ENCODE measurements at regions not wholly inside any gene's neighbourhood (a gene's known extent, or its start where the extent isn't known, plus 50 kb on each side); places are given as distances from the start of the nearest gene placed in this dataset.

- intact Hi-C loops (cut with DNase I), result no loop called here
- ATAC-seq, result peak; percentile 24
- DNase-seq (ENCODE audit: low spot score), result no peak
Observed at GRCh38 chr12:91805031-91805430, 340.6 kb downstream of the BTG1 start.

- DNase-seq (ENCODE audit: low spot score) (no peak), ATAC-seq (no peak)
- intact Hi-C loops (cut with DNase I), result no loop called here
Observed at GRCh38 chr12:91804533-91804932, 341.1 kb downstream of the BTG1 start.

- no peak for ATAC-seq
- intact Hi-C loops (cut with DNase I), result no loop called here
- DNase-seq (ENCODE audit: low spot score), result no peak
Observed at GRCh38 chr12:91801048-91801447, 344.6 kb downstream of the BTG1 start.

GRCh38 chr12:91793676-91794075 lies 352.0 kb downstream of the BTG1 start:
- intact Hi-C loops (cut with DNase I), result no loop called here
- ATAC-seq, result no peak
- no peak for DNase-seq (ENCODE audit: low spot score)

GRCh38 chr12:91792597-91792996 lies 353.0 kb downstream of the BTG1 start:
- DNase-seq (ENCODE audit: low spot score), result no peak
- ATAC-seq, result no peak
- intact Hi-C loops (cut with DNase I), result no loop called here

GRCh38 chr12:91786499-91787272 lies 359.0 kb downstream of the BTG1 start:
- no peak for DNase-seq (ENCODE audit: low spot score)
- no peak for ATAC-seq
- intact Hi-C loops (cut with DNase I), result no loop called here

GRCh38 chr12:91785655-91786498 lies 359.8 kb downstream of the BTG1 start:
- no peak for DNase-seq (ENCODE audit: low spot score)
- ATAC-seq, result no peak

GRCh38 chr12:91781114-91781513 lies 364.5 kb downstream of the BTG1 start:
- intact Hi-C loops (cut with DNase I), result loop anchor here (2.0 kb wide), 1 partner anchor 22 kb away; no protein-coding TSS in a partner anchor
- ATAC-seq (no peak), DNase-seq (ENCODE audit: low spot score) (no peak)

More at GRCh38 chr12:91785655-91786498, 359.8 kb downstream of the BTG1 start:
- intact Hi-C loops (cut with DNase I), result no loop called here

GRCh38 chr12:91778938-91779400 lies 366.7 kb downstream of the BTG1 start:
- intact Hi-C loops (cut with DNase I), result no loop called here
- DNase-seq (ENCODE audit: low spot score) (no peak), ATAC-seq (peak; percentile 79)

- intact Hi-C loops (cut with DNase I), result no loop called here
- ATAC-seq (no peak), DNase-seq (ENCODE audit: low spot score) (no peak)
Observed at GRCh38 chr12:91778091-91778832, 367.4 kb downstream of the BTG1 start.

GRCh38 chr12:91777268-91777992 lies 368.2 kb downstream of the BTG1 start:
- no peak for DNase-seq (ENCODE audit: low spot score)
- ATAC-seq, result no peak
- intact Hi-C loops (cut with DNase I), result no loop called here

GRCh38 chr12:91774434-91774921 lies 371.2 kb downstream of the BTG1 start:
- no peak for DNase-seq (ENCODE audit: low spot score)
- intact Hi-C loops (cut with DNase I), result no loop called here
- ATAC-seq, result no peak

- DNase-seq (ENCODE audit: low spot score) (no peak), ATAC-seq (no peak)
- intact Hi-C loops (cut with DNase I), result no loop called here
Observed at GRCh38 chr12:91773749-91774429, 371.8 kb downstream of the BTG1 start.

- ATAC-seq (no peak), DNase-seq (ENCODE audit: low spot score) (no peak)
- intact Hi-C loops (cut with DNase I), result no loop called here
Observed at GRCh38 chr12:91772411-91772810, 373.2 kb downstream of the BTG1 start.

GRCh38 chr12:91769736-91770135 lies 375.9 kb downstream of the BTG1 start:
- DNase-seq (ENCODE audit: low spot score) (no peak), ATAC-seq (no peak)
- intact Hi-C loops (cut with DNase I), result no loop called here

GRCh38 chr12:91767237-91767636 lies 378.4 kb downstream of the BTG1 start:
- intact Hi-C loops (cut with DNase I), result no loop called here
- ATAC-seq (no peak), DNase-seq (ENCODE audit: low spot score) (no peak)

GRCh38 chr12:91766454-91766853 lies 379.2 kb downstream of the BTG1 start:
- ATAC-seq (no peak), DNase-seq (ENCODE audit: low spot score) (no peak)
- intact Hi-C loops (cut with DNase I), result no loop called here

Data from sciatic nerve (tissue), 2 donors.